HTR-8/SVneo (cell line): ENCODE measurements at regions not wholly inside any gene's neighbourhood (a gene's known extent, or its start where the extent isn't known, plus 50 kb on each side); places are given as distances from the start of the nearest gene placed in this dataset.

ENCODE experiments used
- DNase-seq: peaks from one replicate; pipeline ENCODE4 v3.0.0; 2011; ENCODE audit warnings: low spot score, mixed read lengths; ENCODE audit not compliant: insufficient read length
- FAIRE-seq: peaks from 2 replicates; lab custom pipeline; 2011; peaks lifted over from hg19 to GRCh38; lab: Jason Lieb, UNC

DNA sequence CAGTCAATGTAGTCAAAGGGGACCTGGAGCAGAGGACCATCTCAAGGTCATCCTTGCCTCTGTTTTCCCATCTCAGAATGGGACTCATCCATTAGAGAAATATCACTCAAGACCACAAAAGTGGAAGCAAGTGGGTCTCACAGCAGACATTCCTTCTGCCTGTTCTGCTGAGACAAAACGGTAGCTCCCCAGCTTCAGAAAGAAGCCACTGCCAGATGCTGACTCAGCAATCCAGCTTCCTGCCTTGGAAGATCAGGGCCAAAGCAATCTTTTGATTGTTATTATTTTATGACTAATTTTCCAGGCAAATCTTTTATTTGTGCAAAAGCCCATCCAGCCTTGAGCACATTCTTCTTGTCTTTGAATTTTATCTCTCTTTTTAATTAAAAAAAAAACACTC, 86.8 kb downstream of the CCT6B start:
- no peak for DNase-seq
- no peak for FAIRE-seq

DNA sequence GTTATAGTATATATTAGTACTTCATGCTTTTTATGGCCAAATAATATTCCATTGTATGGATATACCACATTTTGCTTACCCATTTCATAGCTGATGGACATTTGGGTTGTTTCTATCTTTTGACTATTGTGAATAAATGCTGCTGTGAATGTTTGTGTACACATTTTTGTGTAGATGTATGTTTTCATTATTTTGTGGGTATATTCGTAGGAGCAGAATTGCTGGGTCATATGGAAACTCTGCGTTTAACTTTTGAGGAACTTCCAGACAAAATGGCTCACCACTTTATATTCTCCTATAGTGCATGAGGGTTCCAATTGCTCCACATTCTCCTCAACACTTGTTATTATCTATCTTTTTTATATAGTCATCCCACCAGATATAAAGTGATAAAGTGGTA, 88.6 kb downstream of the CCT6B start:
- DNase-seq (no peak), FAIRE-seq (no peak)

DNA sequence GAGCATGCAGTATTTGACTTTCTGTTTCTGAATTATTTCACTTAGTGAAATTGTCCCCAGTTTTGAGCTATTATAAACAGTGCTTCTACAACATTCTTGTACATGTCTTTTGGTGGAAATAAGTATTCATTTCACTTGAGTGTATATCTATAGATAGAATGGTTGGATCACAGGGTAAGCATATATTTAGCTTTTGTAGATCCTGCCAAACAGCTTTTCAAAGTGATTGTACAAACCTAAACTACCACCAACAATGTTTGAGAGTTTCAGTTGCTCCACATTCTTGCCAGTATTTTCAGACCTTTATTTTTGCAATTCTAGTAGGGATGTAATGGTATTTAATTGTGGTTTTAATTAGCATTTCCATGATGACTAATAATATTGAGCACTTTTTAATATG, 91.6 kb downstream of the CCT6B start:
- DNase-seq: no peak
- no peak for FAIRE-seq

DNA sequence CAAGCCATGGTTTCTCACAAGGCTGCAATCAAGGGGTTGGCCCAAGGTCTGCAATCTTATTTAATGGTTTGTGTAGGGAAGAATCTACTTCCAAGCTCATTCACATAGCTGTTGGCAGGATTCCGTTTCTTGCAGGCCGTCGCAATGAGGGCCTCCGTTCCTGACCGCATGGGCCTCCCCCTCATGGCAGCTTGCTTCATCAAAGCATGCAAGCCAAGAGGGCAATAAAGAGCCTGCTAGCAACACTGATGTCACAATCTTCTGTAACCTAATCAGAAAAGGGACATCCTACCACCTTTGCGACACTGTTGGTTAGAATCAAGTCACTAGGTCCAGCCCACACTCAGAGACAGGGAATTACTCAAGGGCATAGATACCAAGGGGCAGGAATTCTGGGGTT, 95.5 kb downstream of the CCT6B start:
- no peak for FAIRE-seq
- DNase-seq: no peak

DNA sequence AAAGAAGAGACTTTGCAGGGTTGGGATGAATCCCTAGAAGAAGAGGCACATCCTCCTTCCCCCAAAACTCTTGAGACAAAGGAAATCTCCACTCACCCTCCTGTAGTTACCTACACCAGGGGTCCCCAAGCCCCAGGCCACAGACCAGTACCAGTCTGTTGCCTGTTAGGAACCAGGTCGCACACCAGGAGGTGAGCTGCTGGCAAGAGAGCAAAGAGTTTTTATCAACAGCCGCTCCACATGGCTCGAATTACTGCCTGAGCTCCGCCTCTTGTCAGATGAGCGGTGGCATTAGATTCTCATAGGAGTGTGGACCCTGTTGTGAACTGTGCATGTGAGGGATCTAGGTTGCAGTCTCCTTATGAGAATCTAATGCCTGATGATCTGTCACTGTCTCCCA, 98.9 kb downstream of the CCT6B start:
- FAIRE-seq: no peak
- DNase-seq: no peak

DNA sequence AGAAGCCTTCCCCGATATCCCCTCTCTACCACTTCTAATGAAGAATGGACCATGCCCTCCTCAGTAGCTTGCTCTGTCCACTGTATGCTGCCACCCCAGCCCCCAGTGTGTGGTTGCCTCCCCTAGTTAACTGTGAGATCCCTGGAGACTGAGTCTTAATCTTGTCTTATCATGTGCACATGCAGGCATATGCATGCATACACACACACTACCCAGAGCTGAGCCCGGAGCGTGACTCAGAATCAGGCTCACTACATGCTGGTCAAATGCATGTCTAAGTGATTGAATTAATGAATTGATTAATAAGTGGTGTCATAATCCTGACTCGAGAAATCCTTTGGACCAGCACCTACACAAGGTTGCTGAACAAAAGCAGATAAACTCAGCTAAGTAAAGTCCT, 99.4 kb downstream of the CCT6B start:
- FAIRE-seq: no peak
- no peak for DNase-seq

DNA sequence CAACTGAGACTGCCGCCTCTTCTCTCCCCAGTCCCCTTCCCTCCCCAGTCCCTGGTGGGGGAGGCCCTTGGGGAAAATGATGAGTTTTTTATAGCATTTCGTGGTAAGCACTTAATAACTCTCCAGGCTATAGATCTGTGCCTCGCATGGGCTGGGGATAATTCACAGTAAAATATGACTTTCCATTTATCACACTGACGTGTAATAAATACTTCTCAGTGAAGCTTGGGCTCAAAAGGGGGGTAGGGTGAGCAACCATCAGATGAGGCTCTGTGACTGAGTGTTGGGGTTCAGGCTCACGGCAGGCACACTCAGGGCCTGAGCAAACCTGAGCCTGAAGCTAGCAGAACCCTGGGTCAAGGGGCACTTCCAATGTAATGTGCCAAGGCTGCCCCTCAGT, 101.6 kb downstream of the CCT6B start:
- FAIRE-seq: no peak
- DNase-seq: no peak

DNA sequence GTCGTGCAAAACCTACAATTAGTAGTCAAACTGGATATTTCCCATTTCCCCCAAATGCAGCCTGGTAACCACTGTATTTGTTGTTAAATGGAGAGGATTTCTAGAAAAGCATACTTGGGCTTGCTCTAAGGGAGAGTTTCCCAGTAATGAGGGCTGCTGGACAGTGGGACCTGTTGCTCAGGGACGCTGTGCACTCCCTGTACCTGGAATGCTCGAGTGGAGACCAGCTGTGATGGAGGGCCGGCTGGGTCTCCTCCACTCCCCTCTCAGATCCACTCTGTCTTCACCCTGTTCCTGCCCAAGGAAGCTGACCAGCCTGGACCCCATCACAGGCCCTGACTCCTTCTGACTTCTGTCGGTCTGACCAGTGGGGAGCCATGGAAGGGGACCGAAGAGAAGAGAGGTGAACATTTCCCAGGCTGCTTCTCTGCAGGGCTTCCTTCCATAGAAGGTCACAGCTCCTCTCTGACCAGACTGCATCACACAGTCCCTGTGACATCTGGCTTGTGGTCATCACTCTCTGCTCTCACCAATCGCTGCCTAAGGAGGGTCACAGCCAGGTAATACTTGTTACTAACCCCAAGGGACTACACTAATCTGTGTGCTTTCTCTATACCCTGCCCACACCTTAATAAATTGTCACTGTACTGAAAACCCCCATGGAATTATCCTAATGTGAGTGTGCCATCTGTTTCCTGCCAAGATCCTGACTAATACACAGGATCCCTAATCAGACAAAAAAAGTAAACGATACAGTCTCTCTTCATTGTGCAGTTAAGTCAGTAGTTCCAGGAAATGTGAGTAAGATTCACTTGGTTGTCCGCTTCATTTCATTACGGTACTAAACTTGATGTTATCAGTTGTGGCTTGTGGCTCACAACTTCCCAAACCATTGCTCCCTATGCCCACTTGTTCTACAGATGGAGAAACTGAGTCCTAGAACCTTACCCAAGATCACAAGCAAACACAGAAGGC, 102.4 kb downstream of the CCT6B start:
- FAIRE-seq (no peak), DNase-seq (no peak)

DNA sequence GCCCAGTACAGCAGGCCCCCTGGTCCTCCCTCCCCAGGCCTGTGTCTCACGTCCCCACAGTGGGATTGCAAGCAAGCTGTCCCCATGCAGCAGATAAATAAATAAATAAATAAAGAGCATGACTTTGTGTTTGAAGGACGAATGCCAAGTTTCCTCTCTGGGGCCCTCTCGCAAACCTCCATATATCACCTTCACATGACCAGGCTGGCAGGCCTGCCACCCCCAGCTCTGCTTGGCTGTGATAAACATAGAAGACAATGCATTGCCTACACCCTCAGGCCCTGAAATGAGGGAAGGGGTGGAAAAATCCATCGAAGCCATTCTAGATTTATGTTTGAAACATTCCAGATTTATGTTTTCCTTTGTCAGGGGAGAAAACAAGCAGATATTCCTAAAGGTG, 107.3 kb downstream of the CCT6B start:
- FAIRE-seq: no peak
- no peak for DNase-seq

DNA sequence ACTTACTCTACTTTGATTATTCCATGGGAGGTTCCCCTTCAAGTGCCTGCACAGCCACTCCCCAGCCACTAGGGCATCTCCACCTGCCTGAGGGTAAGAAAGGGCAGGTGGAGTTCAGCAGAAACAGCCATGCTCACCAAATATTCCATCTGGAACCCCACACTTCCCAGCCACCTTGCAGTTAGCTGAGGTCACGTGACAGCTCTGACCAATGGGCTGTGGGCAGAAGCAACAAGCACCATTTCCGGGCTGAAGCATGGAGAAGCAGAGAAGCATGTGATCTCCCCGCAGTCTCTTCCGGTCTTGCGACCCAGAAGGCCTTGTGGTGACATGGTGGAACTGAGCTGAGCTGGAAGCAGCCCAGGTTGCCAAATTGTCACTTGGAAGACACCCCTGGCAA, 108.6 kb downstream of the CCT6B start:
- DNase-seq: no peak
- no peak for FAIRE-seq

DNA sequence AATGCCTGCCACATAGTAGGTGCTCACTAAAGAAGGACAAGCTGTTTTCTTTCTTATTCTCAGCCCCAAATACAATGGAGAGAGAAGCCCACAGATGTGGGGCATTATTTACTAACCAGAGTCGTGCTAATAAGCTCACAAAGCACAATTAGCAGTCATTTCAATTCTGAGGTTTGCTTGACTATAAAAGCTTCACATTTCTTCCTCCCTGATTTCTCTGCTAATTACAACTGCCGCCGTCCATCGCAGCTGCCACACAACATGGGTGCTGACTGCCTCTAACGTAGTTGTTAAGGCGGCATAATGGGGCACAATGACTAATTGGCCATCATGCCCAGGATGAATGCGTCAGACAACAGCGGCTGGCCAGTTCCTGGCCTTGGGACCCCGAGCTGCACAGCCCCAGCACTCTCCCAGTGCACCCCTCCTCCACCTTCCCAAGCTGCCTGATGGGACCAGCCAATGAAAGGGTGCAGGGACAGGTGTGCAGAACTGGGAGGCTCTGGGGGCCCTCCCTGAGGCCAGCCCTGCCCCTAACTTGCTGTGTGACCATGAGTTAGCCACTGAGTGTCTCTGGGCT, 109.2 kb downstream of the CCT6B start:
- DNase-seq (no peak), FAIRE-seq (no peak)

DNA sequence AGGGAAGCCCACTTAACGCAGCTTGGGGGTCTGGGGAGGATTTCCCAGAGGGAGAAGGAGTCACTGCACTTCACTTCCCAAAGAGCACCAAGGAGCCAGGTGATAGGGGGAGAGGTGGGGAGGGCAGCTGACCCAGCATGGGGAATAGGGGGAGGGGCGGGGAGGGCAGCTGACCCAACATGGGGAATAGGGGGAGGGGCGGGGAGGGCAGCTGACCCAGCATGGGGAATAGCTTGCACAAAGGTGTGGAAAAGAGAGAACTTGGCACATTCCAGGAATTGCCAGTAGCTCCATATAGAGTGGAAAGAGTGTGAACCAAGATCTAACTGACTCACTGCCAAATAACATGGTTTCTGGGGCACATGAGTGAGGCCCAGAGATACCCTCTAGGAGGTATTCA, 110.3 kb downstream of the CCT6B start:
- no peak for DNase-seq
- no peak for FAIRE-seq

DNA sequence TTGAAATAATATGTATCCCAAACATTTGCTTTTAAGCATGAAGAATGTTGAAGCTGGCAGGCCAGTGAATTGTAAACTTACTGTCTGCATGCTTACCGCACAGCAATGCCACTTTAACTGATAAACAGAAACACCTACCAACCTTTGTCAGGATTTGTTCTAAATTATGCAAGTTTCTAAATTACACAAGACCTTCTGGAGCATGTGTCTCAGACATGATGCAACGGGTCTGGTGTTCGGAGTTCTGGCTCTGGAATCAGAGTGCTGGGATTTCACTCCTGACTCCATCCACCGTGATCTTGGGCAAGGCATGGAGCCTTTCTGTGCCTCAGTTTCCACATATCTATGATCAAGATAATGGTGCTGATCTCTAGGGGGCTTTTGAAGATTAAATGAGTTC, 111.2 kb downstream of the CCT6B start:
- DNase-seq (no peak), FAIRE-seq (no peak)

DNA sequence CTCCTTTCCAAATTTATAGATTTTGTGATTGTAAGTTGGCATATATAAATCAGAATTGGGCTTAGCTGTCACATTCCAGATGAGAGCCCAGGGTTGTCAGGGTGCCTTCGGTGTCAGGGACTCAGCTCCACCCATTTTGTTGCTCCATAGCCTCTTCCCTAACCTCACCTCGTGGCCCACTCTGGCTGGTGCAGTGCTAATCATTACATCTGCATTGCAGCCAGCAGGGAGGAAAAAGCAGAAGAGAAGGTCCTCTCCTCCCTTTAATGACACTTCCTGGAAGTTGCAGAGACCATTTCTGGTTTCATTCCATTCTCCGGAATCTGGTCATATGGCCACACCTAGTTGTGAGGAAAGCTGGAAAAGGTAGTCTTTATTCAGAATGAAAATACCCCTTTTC, 113.3 kb downstream of the CCT6B start:
- FAIRE-seq: no peak
- DNase-seq: no peak

DNA sequence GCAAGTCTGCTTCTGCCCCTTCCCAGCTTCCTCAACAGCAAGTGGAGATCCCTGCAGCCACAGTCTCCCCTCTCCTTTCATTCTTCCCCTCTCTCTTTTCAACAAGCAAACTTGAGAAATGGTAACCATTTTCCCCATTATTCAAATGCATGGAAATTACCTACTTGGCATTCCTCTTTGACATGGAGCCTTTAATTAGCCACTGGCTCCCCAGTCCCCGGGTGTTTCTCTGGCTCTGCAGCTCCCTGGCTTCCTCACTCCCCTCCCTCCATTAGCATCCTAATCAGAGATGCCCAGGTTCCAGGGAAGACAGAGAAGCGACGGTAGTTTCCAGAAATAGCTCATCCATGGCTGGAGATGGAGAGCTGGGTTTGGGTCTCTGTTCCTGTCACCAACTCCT, 116.0 kb downstream of the CCT6B start:
- DNase-seq (no peak), FAIRE-seq (no peak)

DNA sequence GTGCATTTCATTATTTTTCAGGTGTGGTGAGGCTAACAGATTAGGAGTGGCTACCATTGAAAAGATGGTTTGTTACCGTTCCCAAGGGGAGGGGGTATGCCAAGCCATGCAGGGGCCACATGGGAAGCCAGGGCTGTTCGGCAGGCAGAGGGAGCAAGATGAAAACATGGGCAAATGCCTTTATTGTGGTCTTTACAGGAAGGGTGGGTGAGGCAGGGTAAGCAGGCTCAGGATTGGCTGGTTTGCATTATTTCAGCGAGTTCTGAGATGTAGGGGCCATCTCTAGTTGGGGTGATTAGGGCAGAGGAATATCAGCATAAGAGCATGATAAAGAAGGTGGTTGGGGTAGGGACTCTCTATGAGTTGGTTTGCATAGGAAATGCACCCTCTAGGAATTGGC, 117.6 kb downstream of the CCT6B start:
- FAIRE-seq: no peak
- no peak for DNase-seq

DNA sequence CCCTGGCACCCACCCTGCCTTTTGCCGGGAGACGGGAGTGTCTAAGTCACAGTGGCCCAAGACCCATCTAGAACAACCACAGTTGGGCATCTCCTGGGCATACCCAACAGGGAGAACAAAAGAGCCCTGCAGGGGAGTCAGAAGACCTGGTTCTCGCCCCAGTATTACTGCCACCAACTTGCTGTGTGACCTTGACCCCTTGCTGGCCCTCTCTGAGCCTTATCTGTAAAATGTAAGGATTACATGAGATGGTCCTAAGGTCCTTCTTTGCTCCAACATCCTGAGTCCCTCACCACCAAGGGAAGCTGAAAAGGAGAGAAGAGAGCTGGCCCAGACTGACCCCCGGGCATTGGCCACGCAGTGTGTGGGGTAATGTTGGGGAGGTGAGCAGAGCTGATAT, 119.0 kb downstream of the CCT6B start:
- DNase-seq (no peak), FAIRE-seq (no peak)

DNA sequence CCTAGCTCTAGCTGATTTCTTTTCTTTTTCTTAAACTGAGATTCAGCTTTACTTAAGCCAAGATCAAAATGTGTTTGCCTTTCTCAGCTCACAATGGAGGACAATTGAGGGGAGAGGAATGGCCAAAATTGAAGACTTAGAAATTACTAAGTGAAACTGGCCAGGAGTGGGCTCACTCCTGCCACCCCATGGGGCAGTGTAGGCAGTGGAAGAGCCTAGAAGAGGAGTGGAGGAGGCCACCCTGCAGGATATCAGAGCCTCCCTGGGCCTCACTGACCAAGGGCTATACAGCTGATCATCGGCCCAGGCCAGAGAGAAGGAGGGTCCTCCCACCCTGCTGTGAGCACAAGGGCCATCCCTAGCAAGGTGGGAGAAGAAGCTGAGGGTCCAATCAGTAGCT, 119.8 kb downstream of the CCT6B start:
- DNase-seq (no peak), FAIRE-seq (no peak)

DNA sequence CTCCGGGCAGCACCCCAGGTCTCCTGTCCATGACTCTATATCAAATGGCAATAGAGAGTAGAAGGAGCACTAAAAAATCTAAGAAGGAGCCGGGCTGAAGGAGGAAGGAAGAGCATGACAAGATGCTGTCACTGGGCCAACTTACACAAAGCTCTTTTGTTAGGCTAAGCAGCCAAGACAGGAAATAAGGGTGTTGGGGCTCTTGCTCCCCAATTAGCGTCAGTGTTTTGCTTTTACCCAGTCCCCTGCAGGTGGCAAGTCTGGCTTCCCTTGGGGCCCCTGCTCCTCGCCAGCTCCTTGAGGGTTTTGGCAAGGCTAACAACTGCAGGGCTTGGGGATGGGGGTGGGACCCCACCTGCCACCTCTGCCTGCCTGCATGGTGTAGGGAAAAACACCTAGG, 120.5 kb downstream of the CCT6B start:
- FAIRE-seq (no peak), DNase-seq (no peak)

DNA sequence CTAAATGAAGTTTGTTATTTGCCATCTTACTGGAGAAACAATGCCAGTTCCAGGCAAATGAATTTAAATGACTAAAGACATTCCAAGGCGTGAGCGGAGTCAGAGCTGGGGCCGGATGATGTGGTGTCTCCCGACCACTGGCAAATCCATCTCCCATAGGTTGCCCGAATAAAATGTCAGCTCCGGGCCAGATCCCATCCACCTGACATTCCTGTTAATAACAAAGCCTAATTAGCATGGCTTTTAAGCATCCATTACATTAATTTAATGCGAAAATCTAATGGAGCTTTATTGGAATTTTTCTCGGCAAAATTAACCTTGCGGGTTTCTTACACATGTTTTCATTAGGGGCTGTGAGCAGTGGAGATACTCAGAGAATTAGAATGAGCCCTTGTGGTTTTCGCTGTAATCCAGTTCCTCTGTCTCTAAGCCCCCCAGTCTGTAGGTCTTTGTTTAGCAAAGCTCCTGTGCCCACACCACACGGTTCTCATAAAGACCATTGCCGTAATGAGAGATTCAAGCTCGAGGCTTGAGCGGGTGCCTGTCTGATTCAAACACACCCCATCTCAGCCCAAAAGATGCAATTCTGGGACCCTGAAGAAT, 123.3 kb downstream of the CCT6B start:
- no peak for FAIRE-seq
- no peak for DNase-seq

DNA sequence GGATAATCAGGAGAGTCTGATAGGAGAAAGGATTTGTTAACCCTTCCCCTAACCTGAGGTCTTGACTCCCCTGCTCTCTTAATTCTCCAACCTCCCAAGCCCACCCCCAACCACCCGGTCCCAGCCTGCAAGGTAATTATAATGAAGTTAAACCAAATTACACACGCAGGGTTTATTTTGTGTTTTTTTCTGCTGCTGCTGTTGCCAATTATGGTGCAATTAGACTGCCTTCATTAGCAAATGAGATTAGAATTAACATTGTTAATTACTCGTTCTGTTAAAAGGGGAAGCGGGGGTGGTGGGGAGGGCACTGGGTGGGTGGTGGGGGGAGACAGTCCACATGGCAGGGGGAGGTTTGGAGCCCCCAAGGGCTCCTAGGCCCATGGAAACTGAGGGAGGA, 128.9 kb downstream of the CCT6B start:
- DNase-seq: no peak
- no peak for FAIRE-seq

DNA sequence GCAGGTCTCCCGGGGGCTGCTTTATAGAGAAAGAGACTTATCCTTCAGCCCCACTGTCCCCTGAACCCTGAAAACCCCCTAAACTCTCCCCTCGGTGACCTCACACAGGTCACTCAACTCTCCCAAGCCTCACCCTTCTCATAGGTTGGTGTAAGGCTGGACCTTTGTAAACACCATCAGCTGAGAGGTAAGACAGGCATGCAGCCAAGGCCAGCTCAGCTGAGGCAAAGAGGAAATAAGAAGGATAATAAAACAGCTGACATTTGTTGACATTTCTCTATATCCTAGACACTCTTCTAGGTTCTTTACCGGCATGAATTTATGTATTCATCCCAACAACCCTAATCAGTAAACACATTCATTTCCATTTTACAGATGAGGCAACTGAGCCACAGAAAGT, 134.3 kb downstream of the CCT6B start:
- DNase-seq: no peak
- no peak for FAIRE-seq
